Caco-2 (cell line): ENCODE measurements at regions not wholly inside any gene's neighbourhood (a gene's known extent, or its start where the extent isn't known, plus 50 kb on each side); places are given as distances from the start of the nearest gene placed in this dataset.

Experiments used
- BruUV-seq: library from RNA; stranded (reverse); fragments of 400-500 nt; replicated peaks from 2 replicates; lab custom pipeline; 2021; lab: Mats Ljungman, UMichigan
- CTCF ChIA-PET: fragments of 300-600 bp; sonication (Branson Sonifier 250); formaldehyde crosslinking; loops from one replicate; lab custom pipeline; 2022; ENCODE audit warnings: antibody characterized with exemption; lab: Charles Lee
- POLR2A ChIA-PET: fragments of 300-600 bp; sonication (Branson Sonifier 250); formaldehyde crosslinking; loops from one replicate; lab custom pipeline; 2022; ENCODE audit warnings: antibody characterized with exemption; lab: Charles Lee
- DNase-seq, 2 experiments: peaks; one replicate each; pipeline versions ENCODE4 v3.0.0 to v3.0.0-alpha.2; 2020 to 2022
- H3K27me3 ChIP-seq: replicated peaks from 2 replicates; pipeline ENCODE4 v1.6.0; 2011; ENCODE audit warnings: low read length; ENCODE audit not compliant: control insufficient read depth, insufficient read depth
- H3K36me3 ChIP-seq: 2 replicates; pipeline ENCODE4 v1.5.1; 2011; ENCODE audit warnings: low read length; ENCODE audit not compliant: control insufficient read depth, insufficient read depth
- H3K4me1 ChIP-seq: fragments of 250-450 bp; sonication (Bioruptor Pico); 2 replicates; pipeline ENCODE4 v1.5.1; 2020; ENCODE audit warnings: mild to moderate bottlenecking
- H3K4me3 ChIP-seq: 2 replicates; pipeline ENCODE4 v1.5.1; 2011; ENCODE audit warnings: low read depth, mild to moderate bottlenecking, control low read depth, low read length
- H3K9me3 ChIP-seq: fragments of 250-450 bp; sonication (Bioruptor Pico); 2 replicates; pipeline ENCODE4 v1.5.1; 2020; ENCODE audit warnings: mild to moderate bottlenecking, moderate library complexity
- H3K27ac Mint-ChIP-seq: one replicate; pipeline ENCODE4 v1.8.0; 2022; ENCODE audit warnings: mixed read lengths; ENCODE audit not compliant: unreplicated experiment
- H3K27me3 Mint-ChIP-seq: one replicate; pipeline ENCODE4 v1.8.0; 2022; ENCODE audit warnings: mixed read lengths; ENCODE audit not compliant: insufficient read depth, unreplicated experiment
- H3K36me3 Mint-ChIP-seq: one replicate; pipeline ENCODE4 v1.8.0; 2022; ENCODE audit warnings: mild to moderate bottlenecking, mixed read lengths; ENCODE audit not compliant: insufficient read depth, unreplicated experiment
- H3K4me1 Mint-ChIP-seq: one replicate; pipeline ENCODE4 v1.8.0; 2022; ENCODE audit warnings: low read depth, mixed read lengths; ENCODE audit not compliant: unreplicated experiment
- H3K4me3 Mint-ChIP-seq: one replicate; pipeline ENCODE4 v1.8.0; 2022; ENCODE audit warnings: mild to moderate bottlenecking, moderate library complexity, mixed read lengths; ENCODE audit not compliant: unreplicated experiment
- H3K9me3 Mint-ChIP-seq: one replicate; pipeline ENCODE4 v1.8.0; 2022; ENCODE audit warnings: mixed read lengths; ENCODE audit not compliant: unreplicated experiment
- CTCF ChIP-seq, 2 experiments: fragments of 200-600 bp in 1 of 2; IDR thresholded peaks; 1 replicate in 1 of 2; 2 replicates in 1 of 2; pipeline versions ENCODE4 v1.5.1 to v1.8.0; 2011 to 2022; ENCODE audit warnings: antibody characterized with exemption in 1 of 2, control low read depth in 1 of 2, inconsistent platforms in 1 of 2, low read depth in 1 of 2, low read length in 1 of 2, mild to moderate bottlenecking in 1 of 2, moderate library complexity in 1 of 2; ENCODE audit not compliant: insufficient read depth in 1 of 2, severe bottlenecking in 1 of 2, unreplicated experiment in 1 of 2
- intact Hi-C: fragments of 100-400 bp; cut with micrococcal nuclease; formaldehyde crosslinking; loops from one replicate; pipeline ENCODE4 v1.10.0; 2022; ENCODE audit not compliant: unreplicated experiment

GRCh38 chr6:7673063-7673536, 52.8 kb upstream of the BMP6 start:
- no peak overlapping the region for H3K4me3 ChIP-seq
- no peaks in the 10 kb centered on the region for H3K27me3 Mint-ChIP-seq
- no peaks in the 10 kb centered on the region for H3K9me3 Mint-ChIP-seq
- no peak overlapping the region for H3K27ac Mint-ChIP-seq
- H3K4me1 Mint-ChIP-seq = peaks cover 19% of the 10 kb centered on the region
- H3K36me3 Mint-ChIP-seq = no peaks in the 10 kb centered on the region
- TF ChIP-seq CTCF (IDR thresholded peaks at IDR 0.05; ENCODE audit: insufficient read depth in 1 of 2, low read depth in 1 of 2, low read length in 1 of 2, severe bottlenecking in 1 of 2, unreplicated experiment in 1 of 2) = no peak
- peak in 1 of 2 experiments; percentile 39 for DNase-seq
- BruUV-seq = no TSS peak
- ChIA-PET CTCF (no interaction called here), POLR2A (no interaction called here)
- H3K4me3 Mint-ChIP-seq = no peak overlapping the region
- no peaks in the 10 kb centered on the region for H3K27me3 ChIP-seq
- no peaks in the 10 kb centered on the region for H3K9me3 ChIP-seq
- no peaks in the 10 kb centered on the region for H3K36me3 ChIP-seq
- intact Hi-C loops = no loop called here
- peaks cover 16% of the 10 kb centered on the region for H3K4me1 ChIP-seq

- Histone ChIP-seq H3K9me3 (no peaks in the 10 kb centered on the region), H3K27me3 (no peaks in the 10 kb centered on the region), H3K4me3 (no peak overlapping the region), H3K36me3 (no peaks in the 10 kb centered on the region), H3K4me1 (peaks cover 16% of the 10 kb centered on the region)
- Mint-ChIP-seq H3K9me3 (no peaks in the 10 kb centered on the region), H3K27me3 (no peaks in the 10 kb centered on the region), H3K4me1 (peaks cover 19% of the 10 kb centered on the region), H3K4me3 (no peak overlapping the region), H3K36me3 (no peaks in the 10 kb centered on the region), H3K27ac (no peak overlapping the region)
- ChIA-PET POLR2A (no interaction called here), CTCF (interaction anchor here (0.8 kb wide), 1 partner anchor 24 kb away, joined by 3 read pairs; no protein-coding TSS in a partner anchor)
- no peak for TF ChIP-seq CTCF (IDR thresholded peaks at IDR 0.05; ENCODE audit: insufficient read depth in 1 of 2, low read depth in 1 of 2, low read length in 1 of 2, severe bottlenecking in 1 of 2, unreplicated experiment in 1 of 2)
- intact Hi-C loops = no loop called here
- no peak for DNase-seq
- BruUV-seq = no TSS peak
These were observed 51.6 kb upstream of the BMP6 start for GRCh38 chr6:7674291-7674690.

GRCh38 chr6:7675353-7675945, 50.5 kb upstream of the BMP6 start:
- Mint-ChIP-seq H3K27ac (peak overlapping the region; percentile 67), H3K4me3 (no peak overlapping the region), H3K4me1 (peaks cover 29% of the 10 kb centered on the region), H3K36me3 (no peaks in the 10 kb centered on the region), H3K27me3 (no peaks in the 10 kb centered on the region), H3K9me3 (no peaks in the 10 kb centered on the region)
- Histone ChIP-seq H3K36me3 (no peaks in the 10 kb centered on the region), H3K4me3 (no peak overlapping the region), H3K4me1 (peaks cover 16% of the 10 kb centered on the region), H3K9me3 (no peaks in the 10 kb centered on the region), H3K27me3 (no peaks in the 10 kb centered on the region)
- no peak for TF ChIP-seq CTCF (IDR thresholded peaks at IDR 0.05; ENCODE audit: insufficient read depth in 1 of 2, low read depth in 1 of 2, low read length in 1 of 2, severe bottlenecking in 1 of 2, unreplicated experiment in 1 of 2)
- BruUV-seq = no TSS peak
- intact Hi-C loops = no loop called here
- ChIA-PET CTCF (no interaction called here), POLR2A (no interaction called here)
- peak in 1 of 2 experiments; percentile 51 for DNase-seq
